Forelimb muscle (tissue), 1 donor: ENCODE measurements at regions not wholly inside any gene's neighbourhood (a gene's known extent, or its start where the extent isn't known, plus 50 kb on each side); places are given as distances from the start of the nearest gene placed in this dataset.
"Not testable (repeated sequence)": the region's sequence is repeated elsewhere in the genome, so short reads cannot be mapped to it uniquely, and the experiment has no call there.

Experiments
- DNase-seq: peaks from one replicate; pipeline ENCODE4 v3.0.0-alpha.2; 2013; ENCODE audit warnings: low read depth

DNA sequence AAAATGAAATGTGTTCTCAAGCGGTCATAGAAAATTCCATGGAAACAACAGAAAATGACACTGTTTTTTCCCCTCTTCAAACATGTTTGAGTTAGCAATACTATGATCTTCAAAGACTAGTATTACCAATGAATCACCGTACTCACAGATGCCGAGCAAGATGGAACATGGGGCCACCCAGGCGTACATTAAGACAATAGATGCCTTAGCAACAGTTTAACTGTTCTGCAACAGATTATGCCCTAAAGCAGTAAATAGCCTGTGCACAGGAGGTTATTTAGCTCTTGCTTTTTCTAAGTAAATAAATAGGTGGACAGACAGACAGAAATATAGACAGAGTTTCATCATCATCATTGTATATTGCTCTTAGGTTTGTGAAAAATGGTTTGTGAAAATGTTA is 284.0 kb upstream of the DEFB112 start:
- DNase-seq = no peak

DNA sequence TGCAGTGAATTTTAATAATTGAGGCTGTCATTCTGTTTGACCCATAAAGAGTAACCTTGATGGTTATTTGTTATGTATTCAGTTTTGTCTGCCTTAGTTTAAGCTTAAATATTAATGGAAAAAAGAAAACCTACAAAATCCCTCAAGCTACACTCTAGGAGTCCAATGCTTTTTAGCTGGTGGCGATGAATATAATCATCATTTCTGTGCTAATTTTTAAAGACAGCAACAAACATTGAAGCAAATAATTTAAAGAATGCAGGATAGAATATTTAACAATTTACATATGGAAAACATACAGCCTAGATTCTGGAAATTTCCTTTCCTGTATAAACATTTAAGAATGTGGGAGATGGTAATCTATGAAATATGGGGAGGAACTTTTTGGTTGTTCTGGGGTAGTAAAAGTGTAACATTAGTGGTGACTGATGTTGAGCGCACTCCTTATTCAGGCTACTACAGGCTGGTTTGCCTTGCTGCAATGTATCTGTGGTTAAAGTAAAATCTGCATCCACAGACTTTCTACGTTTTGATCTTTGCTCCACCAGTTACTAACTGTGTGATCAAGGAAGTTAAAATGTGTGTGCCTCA is 287.9 kb upstream of the DEFB112 start:
- DNase-seq = no peak

DNA sequence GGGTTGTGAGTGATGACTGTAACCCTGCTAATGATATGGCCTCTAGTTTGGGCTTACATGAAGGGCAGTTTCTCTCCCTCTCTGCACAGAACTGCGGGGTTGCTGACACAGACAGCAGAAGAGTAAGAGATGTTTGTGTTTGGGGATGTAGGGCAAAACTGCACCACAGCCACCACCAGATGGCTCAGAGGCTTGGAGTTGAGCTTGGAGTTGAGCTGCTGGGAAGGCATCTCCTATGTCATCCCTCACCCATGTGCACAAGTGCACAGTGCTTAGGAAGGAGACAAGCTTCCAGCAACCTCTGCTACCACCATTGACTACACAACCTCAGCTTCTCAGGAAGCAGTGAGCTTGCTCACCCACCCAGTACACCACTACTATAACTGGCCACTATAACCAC is 303.9 kb upstream of the DEFB112 start:
- no peak for DNase-seq

DNA sequence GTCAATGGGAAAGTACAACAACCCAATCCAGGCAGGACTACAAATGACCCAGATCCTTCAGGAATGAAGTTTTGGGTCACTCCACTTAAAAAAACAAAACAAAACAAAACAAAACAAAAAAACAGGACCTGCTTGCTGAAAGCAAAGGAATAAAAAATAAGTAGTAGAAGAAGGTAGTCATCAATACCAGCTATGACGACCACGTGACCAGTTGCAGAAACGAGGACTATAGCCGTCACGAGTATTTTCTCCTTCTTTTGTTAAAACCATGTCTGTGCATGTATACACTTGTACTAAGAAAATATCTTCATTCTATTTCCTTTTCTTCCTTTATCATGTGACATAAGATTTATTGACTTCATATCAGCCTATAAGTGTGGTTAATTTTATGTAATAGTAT is 308.4 kb upstream of the DEFB112 start:
- DNase-seq = no peak

DNA sequence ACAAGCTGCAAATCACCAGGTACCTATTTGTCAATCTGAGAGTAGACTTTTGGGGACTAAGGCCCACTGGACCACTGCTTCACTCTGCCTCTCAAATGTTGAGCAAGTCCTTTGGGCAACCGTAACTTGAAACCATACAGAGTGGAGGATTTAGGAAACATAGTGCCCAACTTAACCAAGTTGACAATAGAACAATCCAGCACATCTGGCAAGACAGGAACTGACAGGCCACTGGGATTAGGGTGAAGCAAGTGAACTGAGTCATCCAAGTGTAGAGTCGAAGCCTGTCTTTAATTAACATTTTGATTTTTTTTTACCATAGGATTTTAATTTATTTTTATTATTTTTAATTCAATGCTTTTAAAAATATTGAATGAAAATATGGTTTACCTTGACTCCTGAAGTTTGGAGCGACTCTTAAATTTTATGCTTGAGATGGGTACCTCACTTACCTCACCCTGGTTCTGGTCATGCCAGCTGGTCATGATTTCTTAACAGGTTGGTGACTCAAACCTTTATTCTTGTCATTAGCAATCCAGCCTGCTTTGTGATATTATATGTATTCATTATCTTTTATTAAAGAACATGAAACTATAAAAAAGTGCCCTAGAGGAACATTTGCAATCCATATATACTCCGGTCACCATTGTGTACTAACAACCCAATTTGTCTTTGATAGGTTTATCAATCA is 312.1 kb upstream of the DEFB112 start:
- no peak for DNase-seq

DNA sequence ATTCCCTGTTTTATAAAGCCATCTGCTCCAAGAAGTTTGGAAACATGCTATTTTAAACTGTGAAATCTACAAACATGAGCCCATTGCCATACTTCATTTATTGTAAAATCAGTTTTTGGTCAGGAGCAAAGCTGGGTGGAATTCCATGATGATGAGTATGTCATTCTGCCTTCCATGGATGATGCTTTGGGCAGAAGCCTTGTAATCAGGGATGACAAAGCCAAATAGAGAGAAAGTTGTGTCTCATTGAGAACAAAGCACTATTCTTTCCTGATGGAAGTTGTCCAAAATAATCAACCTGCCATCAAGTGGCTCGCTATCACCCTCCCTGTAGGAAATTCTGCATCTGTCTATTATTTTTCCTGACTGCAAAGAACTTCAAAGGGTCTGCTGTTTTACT is 313.0 kb upstream of the DEFB112 start:
- DNase-seq = no peak

DNA sequence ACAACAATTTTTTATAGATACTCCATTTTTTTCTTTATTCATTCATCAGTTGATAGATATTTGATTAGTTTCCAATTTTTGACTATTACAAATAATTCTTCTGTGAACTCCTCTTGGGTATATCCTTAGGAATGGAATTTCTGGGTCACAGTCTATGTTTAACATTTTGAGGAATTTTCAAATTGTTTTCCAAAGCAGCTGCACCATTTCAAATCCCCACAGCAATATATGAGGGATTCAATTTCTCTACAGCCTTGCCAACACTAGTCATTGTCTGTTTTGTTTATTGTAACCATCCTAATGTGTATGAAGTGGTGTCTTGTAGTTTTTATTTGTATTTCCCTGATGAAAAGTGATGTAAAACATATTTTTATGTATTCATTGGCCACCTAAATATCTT is 320.3 kb upstream of the DEFB112 start:
- DNase-seq = peak; percentile 75

DNA sequence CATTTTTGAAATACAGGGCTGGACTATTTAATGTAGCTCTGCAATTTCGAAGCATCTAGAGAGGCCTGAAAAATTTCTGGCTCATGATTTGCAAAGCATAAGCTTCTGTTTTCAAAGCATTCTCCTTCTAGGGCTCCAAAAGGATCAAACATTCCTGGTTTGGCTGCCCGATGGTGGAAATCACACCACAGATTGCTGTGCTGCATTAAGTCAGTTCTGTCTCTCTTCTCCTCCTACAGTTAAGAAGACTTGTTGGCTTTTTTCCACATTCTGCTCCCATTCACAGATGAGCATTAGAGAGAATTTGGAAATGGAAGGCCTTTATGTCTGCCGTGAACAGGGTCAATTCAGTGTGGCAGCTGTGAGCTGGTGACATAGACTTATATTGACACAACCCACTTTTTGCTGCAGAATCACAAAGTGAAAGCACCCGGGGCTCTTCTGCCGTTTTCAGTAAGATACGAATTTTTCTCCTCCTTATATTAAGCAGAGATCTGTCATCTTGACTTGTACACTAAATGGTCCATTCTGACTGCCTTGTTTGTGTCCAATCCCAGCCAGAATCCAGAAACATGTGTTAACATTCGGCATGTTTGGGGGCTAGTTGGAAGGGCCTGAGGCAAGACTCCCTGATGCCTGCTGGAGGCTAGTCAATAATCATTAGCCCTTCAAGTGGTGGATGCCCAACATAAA is 330.8 kb upstream of the DEFB112 start:
- no peak for DNase-seq

DNA sequence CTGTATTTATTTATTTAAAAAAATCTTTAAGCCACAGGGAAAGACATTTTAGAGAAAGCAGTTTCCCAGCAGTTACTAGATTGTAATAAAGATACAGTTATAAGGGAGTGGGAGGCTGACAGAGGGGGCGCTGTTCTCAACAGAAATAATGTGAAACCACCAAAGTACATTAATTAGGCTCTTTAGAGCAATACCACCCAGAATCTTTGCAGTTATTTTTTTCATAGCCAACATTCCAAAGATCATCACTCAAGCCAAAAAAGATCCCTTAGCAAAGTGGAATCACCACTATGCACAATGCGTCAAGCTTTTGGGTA is 331.3 kb upstream of the DEFB112 start:
- no peak for DNase-seq

DNA sequence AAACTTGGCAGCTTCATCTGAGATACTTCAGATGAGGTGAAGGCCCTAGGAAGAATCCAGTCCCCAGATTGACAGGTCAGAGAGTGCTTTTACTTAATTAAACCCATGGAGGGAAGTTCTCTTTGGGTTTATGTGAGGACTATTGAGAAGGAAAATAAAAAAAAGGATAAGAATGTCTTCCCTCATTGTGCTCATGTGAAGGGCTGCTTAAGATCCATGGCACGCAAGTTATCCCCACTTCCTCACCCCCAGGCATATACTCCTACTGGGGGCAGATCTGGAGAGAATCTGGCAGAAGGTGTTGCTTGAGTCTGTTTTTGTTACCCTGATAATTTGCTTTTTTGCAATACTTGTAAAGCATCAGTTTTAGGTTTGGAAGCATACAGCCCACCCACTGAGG is 322.9 kb upstream of the TFAP2D start:
- no peak for DNase-seq

DNA sequence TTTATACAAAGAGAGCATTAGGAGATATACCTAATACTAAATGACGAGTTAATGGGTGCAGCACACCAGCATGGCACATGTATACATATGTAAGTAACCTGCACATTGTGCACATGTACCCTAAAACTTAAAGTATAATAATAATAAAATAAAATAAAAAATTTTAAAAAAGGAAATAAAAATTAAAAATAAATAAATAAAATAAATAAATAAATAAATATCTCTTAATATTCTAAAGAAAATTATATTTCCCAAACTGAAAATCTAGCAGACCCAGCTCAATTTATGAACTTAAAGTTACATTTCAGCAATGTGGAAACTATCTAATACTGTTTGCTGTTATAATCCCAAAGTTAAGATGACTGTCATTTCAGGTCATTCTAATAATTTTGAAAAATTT is 319.2 kb upstream of the TFAP2D start:
- not testable (repeated sequence) for DNase-seq

DNA sequence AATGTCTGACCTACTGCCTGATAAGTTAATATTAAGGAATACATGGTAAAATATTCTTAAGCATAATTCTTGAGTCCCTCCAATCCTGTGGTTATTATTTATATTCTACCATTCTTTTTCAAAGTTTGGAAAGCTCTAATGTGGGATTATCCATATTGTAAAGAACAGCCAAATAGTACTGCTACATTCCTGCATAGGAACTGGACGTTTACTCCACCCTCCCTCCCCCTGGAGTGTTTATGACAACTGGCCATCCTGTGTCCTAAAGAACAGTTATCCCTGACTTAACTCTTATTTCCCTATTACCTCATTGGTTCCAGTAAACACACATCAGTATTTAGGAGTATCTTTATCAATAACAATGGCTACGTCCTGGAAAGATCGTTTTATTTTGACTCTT is 308.7 kb upstream of the TFAP2D start:
- no peak for DNase-seq

DNA sequence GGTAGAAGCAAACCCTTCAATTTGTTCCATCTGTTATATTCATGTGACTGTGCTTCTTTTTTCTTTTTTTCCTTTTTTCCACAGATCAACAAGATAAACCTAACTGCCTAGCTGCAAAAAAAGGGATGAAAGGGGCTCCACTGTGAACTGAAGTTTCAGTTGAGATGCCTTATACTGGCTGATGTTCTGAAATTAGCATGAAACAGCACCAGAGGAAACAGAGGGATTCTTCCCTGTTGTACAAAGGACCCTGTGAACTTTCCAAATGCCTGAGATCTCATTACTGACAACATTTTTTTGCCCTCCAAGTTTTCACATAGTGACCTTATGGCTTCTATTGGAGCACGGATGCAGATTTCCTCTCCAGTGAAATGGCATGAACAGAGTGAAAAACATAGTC is 302.7 kb upstream of the TFAP2D start:
- DNase-seq = no peak

DNA sequence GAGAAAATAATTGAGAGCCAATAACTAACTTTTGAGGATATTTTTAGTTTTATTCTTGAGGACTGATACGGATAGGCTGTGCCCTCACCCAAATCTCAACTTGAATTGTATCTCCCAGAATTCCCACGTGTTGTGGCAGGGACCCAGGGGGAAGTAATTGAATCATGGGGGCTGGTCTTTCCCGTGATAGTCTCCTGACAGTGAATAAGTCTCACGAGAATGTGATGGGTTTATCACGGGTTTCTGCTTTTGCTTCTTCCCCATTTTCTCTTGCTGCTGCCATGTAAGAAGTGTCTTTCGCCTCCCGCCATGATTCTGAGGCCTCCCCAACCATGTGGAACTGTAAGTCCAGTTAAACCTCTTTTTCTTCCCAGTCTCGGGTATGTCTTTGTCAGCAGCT is 292.3 kb upstream of the TFAP2D start:
- DNase-seq = not testable (repeated sequence)

DNA sequence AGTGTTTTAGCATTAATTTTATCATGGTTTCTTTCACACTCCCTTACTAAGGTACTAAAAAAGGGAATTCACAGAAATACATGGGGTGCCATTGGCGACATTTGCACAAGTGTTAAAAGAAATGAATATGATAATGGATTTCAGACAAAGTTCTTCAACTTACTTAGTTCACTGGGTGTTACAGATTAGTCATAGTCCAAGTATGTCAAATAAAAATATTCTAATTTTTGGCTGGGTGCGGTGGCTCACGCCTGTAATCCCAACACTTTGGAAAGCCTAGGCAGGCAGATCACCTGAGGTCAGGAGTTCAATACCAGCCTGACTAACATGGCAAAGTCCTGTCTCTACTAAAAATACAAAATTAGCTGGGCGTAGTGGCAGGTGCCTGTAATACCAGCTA is 286.1 kb upstream of the TFAP2D start:
- no peak for DNase-seq

DNA sequence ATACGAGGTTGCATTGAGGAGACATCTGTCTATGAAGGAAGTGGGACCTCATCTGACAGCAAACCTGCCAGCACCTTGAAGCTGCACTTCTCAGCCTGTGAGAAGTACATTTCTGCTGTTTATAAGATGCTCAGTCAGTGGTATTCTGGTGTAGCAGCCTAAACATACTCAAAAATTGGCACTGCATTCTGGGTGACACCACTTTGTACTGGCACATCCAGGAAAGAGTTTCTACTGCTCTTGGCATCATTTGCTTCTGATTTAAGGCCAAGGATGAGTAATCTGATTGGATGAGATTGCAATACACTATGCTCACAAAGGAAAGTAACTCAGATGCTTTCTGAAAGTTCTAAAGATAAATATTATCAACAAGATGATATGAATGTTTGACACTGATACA is 275.4 kb upstream of the TFAP2D start:
- no peak for DNase-seq

DNA sequence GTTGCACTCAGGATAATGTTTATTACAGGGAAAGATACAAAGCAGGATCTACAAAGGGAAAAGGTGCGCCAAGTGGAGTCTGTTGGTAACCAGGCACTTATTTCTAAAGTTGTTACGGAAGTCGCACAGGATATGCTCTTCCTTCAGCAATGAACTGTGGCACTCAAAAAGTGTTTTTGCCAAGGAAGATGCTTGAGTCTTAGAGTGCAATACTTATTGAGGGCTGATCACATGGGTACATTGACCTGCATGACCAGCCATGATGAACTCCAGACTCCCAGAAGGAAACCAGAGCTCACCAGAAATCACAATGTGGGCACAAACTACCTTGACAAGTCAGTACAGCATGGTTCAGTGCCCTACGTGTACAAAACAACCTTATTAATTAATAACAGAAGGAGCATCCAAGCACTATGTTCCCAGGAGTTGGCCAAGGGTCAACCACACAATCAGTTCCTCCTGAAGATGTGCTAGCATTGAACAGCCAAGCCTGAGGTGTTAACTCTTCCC is 270.7 kb upstream of the TFAP2D start:
- DNase-seq = no peak

DNA sequence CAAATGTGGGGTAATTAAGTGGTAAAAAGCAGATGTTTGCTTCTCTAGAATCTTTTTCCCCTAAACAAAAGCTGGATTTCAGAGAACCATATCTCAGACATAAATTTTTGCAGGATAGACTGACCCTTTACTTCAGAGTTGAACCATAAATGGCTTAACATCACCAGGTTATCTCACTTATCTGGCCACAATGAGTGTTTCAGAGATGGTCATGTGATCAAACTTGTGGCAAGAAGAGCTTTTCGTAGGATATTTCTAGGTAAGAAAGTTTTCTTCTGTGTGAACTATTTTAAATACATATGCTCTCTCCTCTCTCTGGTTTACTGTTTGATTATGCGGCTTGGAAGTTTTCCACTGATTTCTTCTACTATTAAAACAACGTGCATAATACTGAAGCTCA is 270.2 kb upstream of the TFAP2D start:
- no peak for DNase-seq

DNA sequence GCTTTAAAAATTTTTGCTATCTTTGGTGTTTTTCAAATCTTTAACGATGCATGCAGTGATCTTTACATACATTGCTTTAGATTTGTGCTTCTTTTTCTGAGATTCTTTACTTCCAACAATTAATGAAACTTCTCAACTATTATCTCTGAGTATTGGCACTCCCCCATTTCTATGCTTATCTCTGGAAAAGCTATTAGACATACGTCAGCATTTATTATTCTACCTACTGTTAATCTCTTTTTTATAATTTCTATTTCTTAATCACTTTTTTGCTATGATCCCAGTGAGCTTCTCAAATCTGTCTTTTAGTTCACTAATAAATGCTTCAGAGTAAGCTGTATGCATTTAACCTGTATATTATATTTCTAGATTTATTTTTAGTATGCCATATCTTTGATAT is 264.2 kb upstream of the TFAP2D start:
- no peak for DNase-seq

DNA sequence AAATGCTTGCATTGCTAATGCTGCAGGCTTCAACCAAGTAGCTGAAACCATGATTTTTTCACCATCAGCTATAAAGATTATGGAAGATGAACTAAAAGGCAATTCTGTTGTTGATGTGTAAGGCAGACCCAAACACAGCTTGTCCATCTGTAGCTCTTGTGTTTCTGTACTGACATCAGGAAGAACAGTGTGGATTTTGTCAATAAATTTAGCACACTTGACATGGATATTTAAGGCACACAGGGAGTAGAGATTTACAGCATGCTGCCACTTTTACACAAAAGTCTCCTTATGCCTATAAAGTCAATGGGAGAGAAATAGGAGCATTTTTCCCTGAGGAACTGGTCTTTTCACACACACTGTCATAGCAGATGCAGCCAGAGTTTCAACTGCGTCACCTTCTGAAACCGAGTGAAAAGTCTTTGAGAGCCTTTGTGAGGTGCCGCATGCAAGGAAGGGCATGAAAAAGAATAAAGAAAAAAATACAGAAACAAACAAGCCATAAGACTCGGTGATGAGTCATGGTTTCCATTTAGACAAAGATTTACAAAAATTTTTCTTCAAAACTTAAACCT is 261.4 kb upstream of the TFAP2D start:
- no peak for DNase-seq

DNA sequence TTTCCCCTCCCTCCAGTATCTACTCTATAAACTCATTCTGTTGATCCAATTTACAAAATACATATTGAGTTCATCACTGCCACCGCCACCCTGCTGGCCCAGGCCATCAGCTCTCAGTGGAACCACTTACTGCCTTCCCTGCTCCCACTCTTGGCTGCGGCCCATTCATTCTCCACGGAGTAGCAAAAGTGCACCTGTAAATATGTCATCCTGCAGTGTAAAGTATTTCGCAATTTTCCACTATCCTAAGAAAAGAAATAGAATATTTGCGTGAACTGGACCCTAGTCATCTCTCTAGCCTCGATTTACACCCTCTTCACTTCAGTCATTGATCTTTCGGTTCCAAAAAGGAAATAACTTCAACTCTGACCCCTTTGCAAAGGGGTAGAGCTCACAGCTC is 258.3 kb upstream of the TFAP2D start:
- no peak for DNase-seq

DNA sequence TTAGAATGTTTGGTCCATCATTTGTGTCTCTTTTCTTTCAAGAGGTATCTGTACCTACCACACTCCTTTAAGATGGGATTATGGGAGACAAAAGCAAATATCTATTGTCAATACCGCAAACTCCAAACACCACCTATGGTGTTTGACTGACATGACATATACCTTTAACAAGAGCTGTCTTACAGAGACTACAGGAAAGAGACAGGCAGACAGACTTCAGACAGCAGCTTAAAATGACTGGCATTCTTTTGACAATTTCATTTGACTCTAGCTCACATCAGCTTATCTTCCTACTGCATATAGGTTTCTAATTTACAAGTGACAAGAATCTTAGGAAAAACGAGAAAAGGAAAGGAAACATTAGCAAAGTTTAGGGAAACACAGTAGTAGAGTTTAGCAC is 256.0 kb upstream of the TFAP2D start:
- DNase-seq = no peak

DNA sequence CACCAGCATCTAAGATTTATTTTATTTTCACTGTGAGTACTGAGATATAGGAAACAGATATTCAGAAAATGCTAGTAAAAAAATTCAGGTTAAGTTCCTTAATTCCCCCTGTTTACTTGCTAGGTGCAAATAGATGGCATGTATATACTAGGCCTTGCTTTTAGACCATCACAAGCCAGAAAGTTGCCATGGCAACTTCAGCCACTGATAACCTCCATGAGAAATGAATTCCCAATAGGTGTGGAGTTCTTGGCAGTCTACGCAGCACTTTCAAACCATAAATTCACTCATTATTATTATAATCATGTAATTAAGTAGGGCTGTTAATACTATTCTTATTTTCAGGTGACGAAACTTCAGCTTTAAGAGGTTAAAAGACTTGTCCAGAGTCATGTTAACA is 251.6 kb upstream of the TFAP2D start:
- no peak for DNase-seq
